Glutamatergic neuron (in vitro differentiated cells): ENCODE measurements at regions not wholly inside any gene's neighbourhood (a gene's known extent, or its start where the extent isn't known, plus 50 kb on each side); places are given as distances from the start of the nearest gene placed in this dataset.

Source experiments
- DNase-seq: peaks from one replicate; pipeline ENCODE4 v3.0.0; 2022
- H3K27ac Mint-ChIP-seq: one replicate; pipeline ENCODE4 v1.8.0; 2020; ENCODE audit warnings: mild to moderate bottlenecking, mixed read lengths, inconsistent platforms; ENCODE audit not compliant: unreplicated experiment
- H3K27me3 Mint-ChIP-seq: one replicate; pipeline ENCODE4 v1.8.0; 2020; ENCODE audit warnings: mild to moderate bottlenecking, moderate library complexity, mixed read lengths, inconsistent platforms; ENCODE audit not compliant: unreplicated experiment
- H3K36me3 Mint-ChIP-seq: one replicate; pipeline ENCODE4 v1.8.0; 2020; ENCODE audit warnings: mild to moderate bottlenecking, mixed read lengths, inconsistent platforms; ENCODE audit not compliant: unreplicated experiment
- H3K4me1 Mint-ChIP-seq: one replicate; pipeline ENCODE4 v1.8.0; 2020; ENCODE audit warnings: mild to moderate bottlenecking, low read depth, mixed read lengths, inconsistent platforms; ENCODE audit not compliant: unreplicated experiment
- H3K4me3 Mint-ChIP-seq: one replicate; pipeline ENCODE4 v1.8.0; 2020; ENCODE audit warnings: mild to moderate bottlenecking, mixed read lengths, inconsistent platforms; ENCODE audit not compliant: unreplicated experiment
- H3K9me3 Mint-ChIP-seq: one replicate; pipeline ENCODE4 v1.8.0; 2020; ENCODE audit warnings: mild to moderate bottlenecking, moderate library complexity, mixed read lengths, inconsistent platforms; ENCODE audit not compliant: unreplicated experiment
- TF ChIP-seq, protein P1 (sequence below): fragments of 200-600 bp; sonication (generic); IDR thresholded peaks from one replicate; pipeline ENCODE4 v1.5.0; 2021; ENCODE audit not compliant: partially characterized antibody, unreplicated experiment

DNA sequence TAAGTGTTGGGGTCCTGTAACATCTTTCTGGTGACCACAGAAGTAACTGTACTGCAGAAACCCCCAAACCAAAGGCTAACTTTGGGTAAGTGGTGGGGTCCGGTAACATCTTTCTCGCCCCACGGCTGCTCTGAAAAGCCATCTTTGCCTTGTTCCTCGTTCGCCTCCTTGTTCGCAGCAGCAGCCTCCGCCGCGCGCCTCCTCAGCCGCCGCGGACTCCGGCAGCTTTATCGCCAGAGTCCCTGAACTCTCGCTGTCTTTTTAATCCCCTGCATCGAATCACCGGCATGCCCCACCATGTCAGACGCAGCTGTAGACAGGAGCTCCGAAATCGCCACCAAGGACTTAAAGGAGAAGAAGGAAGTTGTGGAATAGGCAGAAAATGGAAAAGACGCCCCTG is 316.8 kb downstream of the TUSC7 start:
- Mint-ChIP-seq H3K4me3 (no peak overlapping the region), H3K4me1 (no peaks in the 10 kb centered on the region), H3K27ac (no peak overlapping the region), H3K9me3 (peaks cover 2% of the 10 kb centered on the region), H3K27me3 (peaks cover 1% of the 10 kb centered on the region), H3K36me3 (peaks cover 12% of the 10 kb centered on the region)
- no peak for DNase-seq
- TF ChIP-seq, protein P1, sequence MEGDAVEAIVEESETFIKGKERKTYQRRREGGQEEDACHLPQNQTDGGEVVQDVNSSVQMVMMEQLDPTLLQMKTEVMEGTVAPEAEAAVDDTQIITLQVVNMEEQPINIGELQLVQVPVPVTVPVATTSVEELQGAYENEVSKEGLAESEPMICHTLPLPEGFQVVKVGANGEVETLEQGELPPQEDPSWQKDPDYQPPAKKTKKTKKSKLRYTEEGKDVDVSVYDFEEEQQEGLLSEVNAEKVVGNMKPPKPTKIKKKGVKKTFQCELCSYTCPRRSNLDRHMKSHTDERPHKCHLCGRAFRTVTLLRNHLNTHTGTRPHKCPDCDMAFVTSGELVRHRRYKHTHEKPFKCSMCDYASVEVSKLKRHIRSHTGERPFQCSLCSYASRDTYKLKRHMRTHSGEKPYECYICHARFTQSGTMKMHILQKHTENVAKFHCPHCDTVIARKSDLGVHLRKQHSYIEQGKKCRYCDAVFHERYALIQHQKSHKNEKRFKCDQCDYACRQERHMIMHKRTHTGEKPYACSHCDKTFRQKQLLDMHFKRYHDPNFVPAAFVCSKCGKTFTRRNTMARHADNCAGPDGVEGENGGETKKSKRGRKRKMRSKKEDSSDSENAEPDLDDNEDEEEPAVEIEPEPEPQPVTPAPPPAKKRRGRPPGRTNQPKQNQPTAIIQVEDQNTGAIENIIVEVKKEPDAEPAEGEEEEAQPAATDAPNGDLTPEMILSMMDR, result no peak

DNA sequence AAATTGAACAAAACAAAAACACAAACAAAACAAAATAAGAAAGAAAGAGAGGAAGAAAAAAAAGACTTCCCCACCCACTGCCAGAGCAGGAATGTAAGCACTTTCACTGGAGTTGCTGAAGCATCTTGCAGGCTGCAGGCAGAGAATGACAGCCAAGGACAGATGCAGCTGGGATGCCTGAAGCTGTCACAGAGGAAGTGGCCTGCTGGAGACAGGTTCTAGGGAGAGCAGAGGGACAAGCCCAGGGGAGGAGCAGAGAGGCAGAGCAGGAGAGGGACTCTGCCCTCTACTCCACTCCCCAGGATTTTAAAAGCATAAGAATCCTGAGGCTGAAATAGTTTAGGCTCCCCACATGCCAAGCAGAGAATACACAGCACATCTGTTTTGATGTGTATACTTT is 326.2 kb downstream of the TUSC7 start:
- peak overlapping the region; percentile 65 for H3K4me3 Mint-ChIP-seq

DNA sequence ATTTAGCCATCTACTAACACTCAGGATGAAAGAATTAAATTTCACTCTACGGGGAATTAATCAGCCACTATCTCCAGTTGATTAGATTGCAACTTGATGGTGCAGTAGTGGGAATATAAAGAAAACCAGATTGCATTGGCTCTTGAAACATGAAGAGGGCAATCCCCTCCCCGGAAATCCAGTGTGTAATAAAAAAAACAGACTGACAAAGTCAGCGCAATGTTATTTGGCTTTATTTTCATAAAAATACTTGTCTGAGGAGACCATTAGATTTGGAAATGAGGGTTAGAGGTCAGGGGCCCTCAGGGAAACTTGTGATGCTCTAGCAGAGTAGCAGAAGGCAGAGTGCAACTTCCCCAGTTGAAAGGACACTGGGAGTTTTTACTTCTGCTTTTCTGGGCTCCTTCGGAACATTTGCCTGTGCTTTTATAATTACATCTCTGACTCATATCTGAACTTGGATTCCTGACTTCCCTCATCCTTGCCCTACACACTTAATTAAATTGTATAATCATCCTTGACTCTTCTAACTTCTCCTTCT is 326.8 kb downstream of the TUSC7 start:
- no peak for DNase-seq
- H3K27ac Mint-ChIP-seq, result peak overlapping the region; percentile 91
- peaks cover 6% of the 10 kb centered on the region for H3K9me3 Mint-ChIP-seq
- H3K4me3 Mint-ChIP-seq, result peak overlapping the region; percentile 65
- peaks cover 16% of the 10 kb centered on the region for H3K27me3 Mint-ChIP-seq
- peaks cover 27% of the 10 kb centered on the region for H3K4me1 Mint-ChIP-seq
- TF ChIP-seq, protein P1, result no peak
- H3K36me3 Mint-ChIP-seq, result no peaks in the 10 kb centered on the region

More for the DNA sequence above, 326.2 kb downstream of the TUSC7 start:
- Mint-ChIP-seq H3K4me1 (peaks cover 27% of the 10 kb centered on the region), H3K36me3 (peaks cover 6% of the 10 kb centered on the region), H3K27ac (peak overlapping the region; percentile 91), H3K27me3 (peaks cover 16% of the 10 kb centered on the region), H3K9me3 (peaks cover 6% of the 10 kb centered on the region)
- peak; percentile 69 for DNase-seq
- TF ChIP-seq, protein P1, result no peak

DNA sequence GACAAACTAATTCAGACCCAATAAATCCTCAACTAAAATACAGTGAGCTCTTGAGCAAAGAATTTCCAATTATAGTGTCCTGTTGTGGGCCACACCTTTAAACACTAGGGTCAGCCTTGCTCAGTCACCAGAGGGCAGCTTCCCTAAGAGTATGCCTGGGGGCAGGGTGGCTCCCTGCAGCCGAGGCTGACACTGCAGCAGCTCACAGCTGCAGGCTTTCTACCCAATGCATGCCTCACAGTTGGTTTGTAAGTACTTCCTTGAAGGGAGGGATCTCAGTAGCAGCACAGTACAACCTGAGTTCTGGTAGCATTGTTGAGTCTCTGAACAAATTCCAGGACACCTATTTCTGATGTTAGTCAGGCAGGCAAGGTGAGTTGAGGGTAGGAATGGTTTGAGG is 335.6 kb downstream of the TUSC7 start:
- Mint-ChIP-seq H3K36me3 (peaks cover 6% of the 10 kb centered on the region), H3K4me3 (no peak overlapping the region), H3K27me3 (no peaks in the 10 kb centered on the region), H3K4me1 (peaks cover 17% of the 10 kb centered on the region), H3K9me3 (peaks cover 3% of the 10 kb centered on the region), H3K27ac (peak overlapping the region; percentile 24)
- peak; percentile 44 for DNase-seq
- TF ChIP-seq, protein P1, result no peak

DNA sequence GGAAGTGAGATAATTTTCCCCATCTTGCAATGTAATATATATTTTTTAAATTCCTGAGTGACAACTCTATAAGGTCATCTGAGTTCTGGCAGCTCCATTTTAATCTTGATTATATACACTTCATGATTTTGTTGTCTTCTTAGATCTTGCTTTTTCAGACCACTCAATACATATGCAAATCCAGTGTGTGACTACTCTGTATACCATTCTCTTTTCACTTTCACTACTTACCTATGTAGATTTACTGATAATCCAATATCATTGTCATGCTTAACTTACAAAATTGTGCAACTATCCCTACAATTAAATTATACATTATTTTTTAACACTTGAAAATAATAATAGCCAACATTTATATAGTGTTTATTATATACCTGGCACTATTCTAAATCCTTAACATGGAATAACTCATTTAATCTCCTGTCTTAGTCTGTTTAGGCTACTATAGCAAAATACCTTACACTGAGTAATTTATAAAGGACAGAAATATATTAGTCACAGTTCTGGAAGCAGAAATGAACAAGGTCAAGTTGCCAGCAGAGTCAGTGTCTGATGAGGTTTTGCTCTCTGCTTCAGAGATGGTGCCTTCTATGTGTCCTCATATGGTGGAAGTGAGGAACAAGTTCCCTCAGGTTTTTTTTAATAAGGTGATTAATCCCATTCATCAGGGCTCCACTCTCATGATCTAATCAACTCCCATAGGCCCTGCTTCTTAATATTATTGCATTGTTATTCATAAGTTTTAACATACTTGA is 338.5 kb downstream of the TUSC7 start:
- peaks cover 17% of the 10 kb centered on the region for H3K4me1 Mint-ChIP-seq
- peaks cover 6% of the 10 kb centered on the region for H3K36me3 Mint-ChIP-seq
- H3K27ac Mint-ChIP-seq, result no peak overlapping the region
- no peaks in the 10 kb centered on the region for H3K27me3 Mint-ChIP-seq
- H3K4me3 Mint-ChIP-seq, result no peak overlapping the region
- DNase-seq, result no peak
- H3K9me3 Mint-ChIP-seq, result peaks cover 3% of the 10 kb centered on the region
- TF ChIP-seq, protein P1, result no peak
